GM19043 (cell line): ENCODE measurements at regions not wholly inside any gene's neighbourhood (a gene's known extent, or its start where the extent isn't known, plus 50 kb on each side); places are given as distances from the start of the nearest gene placed in this dataset.
"Not testable (repeated sequence)": the region's sequence is repeated elsewhere in the genome, so short reads cannot be mapped to it uniquely, and the experiment has no call there.

Experiments used
- ATAC-seq: cut with Tn5 transposase; IDR thresholded peaks from one replicate; pipeline ENCODE4 v1.9.1; 2021; ENCODE audit warnings: low read depth; ENCODE audit not compliant: unreplicated experiment

DNA sequence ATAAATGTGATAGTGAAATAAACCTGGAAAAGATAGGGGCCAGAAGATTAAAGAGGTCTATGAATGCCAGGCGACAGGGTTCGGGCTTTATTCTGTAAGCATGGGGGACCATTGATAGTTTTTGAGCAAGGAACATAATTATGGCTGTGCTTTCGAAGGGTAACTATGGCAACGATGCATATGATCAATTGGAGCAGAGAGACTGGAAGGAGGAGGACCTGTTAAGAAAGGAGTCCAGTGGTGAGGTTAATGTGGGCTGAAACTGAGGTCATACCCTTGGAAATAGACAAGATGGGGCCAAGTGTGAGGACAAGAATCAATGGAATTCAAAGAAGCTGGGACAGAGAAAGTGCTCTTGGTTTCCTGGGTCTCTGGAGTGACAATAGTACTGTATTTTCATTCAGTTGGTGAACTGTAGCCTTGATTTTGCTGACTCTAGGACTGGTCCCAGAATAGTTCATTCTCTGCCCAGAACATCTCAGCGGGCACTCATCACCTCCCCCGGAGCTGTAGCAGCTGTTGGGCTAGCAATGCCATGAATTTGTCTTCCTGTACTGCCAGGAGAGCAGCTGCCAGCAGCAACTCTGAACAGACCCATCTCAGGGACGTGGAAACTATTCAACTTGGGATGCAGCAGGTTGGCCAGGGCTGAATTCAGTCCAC, 108.4 kb downstream of the SRGAP2 start:
- not testable (repeated sequence) for ATAC-seq

DNA sequence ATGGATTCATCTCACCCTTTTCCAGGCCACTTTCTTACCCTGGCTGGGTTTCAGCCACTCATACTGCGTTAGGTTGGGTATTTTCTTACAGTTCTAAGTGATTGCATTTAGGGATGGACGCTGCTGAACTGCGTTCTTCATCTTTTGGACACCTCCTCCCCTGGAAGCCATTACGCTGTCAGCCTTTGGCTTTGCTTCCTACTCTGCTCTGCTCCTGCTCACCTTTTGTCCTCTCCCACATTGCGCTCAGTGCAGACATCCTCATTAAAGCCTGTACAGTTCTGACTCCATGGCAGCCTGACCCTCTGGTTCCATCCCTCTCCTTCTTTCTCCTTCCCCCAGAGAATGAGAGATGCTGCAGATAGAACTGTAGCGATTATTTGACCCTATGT, 108.9 kb downstream of the SRGAP2 start:
- not testable (repeated sequence) for ATAC-seq

DNA sequence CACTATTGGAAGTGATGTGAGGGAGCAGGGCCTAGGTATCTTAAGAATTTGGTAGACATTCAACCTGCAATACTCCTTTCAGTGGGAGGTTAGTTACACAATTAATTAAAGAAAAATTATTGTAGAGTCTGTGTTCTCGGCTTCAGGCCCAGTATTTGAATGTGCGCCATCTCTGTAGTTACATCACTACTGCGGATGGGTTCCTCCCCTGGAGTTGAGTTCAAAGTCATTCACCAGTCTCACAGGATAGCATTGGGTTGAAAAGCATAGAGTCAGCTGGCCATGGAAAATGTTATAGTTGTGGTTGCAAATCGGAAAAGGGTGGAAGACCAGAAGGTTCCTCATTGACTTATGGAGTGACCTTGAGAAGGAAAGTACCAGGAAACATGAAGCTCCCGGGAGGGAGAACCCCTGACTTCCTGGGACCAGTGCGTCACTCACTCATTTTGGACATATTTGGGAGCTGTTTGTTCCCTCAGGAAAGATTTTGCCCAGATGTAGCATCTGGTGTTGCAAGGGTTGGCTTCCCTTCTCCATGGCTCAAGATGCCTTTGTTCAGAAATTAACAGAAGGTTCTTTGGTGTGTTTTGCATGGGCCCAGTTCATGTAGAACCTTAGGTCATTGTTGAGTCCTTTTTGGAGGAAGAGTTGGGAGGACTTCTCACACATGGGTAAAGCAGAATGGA, 111.8 kb downstream of the SRGAP2 start:
- ATAC-seq, result not testable (repeated sequence)

DNA sequence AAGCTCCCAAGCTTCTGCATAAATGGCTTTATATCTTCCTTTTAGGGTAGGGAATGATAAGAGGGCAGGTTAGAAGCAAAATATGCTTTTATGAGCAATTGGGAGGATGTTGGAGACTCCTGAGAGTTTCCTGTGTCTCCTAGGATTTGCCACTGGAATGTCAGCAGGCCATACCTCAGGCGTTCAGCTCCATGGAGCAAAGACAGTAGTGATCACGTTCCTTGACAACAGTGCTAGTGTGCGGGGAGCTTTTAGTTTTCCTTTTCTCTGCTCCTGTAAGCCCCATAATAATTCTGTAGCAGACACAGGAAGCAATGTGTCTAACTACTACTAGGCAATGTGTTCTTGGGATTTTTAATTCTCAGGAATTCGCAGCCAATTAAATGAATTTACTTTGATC, 113.6 kb downstream of the SRGAP2 start:
- ATAC-seq, result not testable (repeated sequence)

DNA sequence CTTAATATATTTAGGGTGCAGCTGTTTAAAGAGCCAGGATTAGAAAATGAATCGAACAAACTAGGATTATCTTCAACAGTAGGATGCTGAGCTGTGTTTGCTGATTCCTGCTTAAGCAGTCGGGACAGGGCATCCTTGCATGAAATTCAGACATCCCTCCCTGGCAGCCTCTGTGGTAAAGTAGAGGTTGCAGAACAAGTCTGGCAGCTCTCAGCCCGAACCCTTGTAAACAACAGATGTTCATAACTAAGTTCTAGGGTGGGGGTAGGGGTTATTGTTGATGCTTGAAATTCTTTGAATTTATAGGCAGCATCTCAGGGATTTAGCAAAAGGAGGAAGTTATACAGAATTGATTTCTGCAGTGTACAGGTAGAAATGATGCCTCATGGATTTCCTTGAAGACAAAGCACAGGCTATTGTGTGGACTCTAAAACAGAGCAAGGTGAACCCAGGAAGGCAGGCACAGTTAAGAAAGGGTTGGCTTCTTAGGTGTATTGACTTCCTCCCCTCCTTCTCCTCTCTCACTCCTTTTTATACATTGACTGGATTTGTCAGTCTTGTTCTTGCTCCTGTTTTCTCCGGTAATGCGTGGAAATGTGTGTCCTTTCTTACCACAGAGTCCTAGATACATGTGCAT, 114.7 kb downstream of the SRGAP2 start:
- not testable (repeated sequence) for ATAC-seq

DNA sequence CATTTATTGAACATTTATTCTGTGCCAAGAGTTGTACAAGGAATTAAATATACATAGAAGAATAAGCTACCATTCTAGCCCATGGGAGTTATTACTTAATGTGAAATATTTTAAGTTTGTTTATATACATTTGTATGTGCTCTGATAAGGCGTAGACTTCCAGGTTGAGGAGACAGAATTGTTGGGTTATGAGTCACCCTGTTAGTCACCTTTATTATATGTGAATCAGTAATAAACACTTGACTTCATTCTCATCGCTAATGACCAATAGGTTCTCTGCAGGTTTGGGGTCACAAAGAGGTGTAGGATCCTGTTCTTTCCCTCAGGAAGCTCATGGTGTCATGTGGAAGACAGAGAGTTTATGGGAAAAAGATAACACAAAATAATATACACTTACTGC, 116.9 kb downstream of the SRGAP2 start:
- not testable (repeated sequence) for ATAC-seq

DNA sequence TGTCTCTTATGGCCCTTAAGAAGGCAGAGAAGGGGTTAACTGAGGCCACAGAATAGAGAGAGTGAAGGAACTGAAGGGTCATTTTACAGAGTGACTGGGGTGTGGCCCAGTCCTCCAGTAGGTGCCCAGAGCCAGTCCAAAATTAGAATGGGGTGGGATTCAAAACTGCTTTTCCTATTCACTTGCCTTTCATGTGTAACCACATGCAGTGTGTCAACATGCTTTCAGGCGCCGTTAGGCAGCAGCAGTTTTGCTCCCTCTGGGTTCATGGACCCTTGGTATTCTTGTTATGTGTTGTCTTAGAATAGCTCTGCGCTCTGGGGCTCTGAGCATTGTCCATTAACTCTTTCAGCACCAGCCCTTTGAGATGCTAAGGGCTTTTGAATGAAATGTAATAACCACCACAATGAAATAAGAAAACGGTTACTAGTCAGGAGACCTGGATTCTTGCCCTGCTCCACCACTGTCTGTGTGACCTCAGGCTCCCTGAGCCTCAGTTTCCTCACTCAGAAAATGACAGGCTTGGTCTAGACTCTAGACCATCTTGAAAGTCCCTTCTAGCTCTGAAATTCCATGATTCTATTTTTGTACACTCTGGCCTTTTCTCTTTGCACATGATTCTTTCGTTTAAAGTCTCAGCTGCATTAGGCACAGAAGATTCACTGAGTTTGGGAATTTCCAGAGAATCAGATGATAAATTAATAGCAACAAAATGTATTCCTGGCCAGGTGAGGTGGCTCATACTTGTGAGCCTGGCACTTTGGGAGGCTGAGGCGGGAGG, 123.0 kb downstream of the SRGAP2 start:
- not testable (repeated sequence) for ATAC-seq

DNA sequence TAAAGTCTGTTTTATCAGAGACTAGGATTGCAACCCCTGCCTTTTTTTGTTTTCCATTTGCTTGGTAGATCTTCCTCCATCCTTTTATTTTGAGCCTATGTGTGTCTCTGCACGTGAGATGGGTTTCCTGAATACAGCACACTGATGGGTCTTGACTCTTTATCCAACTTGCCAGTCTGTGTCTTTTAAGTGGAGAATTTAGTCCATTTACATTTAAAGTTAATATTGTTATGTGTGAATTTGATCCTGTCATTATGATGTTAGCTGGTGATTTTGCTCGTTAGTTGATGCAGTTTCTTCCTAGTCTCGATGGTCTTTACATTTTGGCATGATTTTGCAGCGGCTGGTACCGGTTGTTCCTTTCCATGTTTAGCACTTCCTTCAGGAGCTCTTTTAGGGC, 128.3 kb downstream of the SRGAP2 start:
- ATAC-seq, result not testable (repeated sequence)

DNA sequence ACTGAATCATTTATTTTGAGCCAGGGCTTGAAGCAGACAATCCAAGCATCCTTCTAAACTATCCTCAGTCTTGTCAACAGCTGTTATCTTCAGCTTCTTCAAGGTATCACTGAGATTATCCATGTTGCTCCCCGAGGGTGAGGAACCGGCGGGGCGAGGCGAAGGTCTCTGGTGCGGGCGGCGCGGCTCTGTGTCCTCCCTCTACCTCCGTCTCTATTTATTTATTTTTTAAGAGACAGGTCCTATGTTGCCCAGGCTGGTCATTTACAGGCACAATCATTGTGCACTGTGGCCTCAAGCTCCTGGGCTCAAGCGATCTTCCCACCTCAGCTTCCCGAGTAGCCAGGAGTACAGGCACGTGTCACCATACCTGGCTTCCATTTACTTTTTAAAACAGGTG, 130.0 kb downstream of the SRGAP2 start:
- not testable (repeated sequence) for ATAC-seq

DNA sequence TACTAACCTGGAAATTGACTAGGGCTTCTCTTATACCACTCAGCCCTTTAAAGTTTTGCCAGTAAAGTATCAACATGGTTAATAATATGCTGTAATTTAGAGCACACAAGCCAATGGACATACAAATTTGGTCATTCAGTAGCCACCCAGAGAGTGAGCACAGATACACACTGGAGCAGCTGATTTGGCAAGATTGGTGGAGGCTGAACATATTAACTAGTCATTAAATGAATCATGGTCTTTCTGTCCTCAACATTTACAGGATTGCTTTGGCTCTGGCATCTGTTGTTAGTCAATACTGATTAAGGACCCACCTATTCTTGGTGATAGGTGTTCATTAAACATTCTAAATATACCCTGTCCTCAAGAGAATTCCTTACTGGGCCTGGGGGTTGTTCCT, 130.6 kb downstream of the SRGAP2 start:
- not testable (repeated sequence) for ATAC-seq

DNA sequence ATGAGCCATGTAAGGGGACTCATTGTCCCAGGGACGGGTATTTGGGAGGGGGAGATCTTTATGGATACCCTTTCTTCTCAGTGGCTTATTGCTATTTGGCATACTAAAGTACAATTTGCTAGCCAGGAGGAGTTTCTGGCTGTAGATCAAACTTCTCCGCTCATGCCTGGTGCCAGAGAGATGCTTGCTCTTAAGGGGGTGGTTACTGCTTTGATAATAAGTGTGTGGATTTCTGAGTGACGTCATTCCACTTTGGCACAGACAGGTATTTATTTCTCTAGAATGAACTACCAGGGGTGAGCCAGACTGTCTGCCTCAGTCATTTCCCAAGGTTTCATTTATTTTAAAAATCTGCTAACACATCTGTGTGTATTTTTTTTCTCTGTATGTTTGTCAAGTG, 131.1 kb downstream of the SRGAP2 start:
- not testable (repeated sequence) for ATAC-seq

DNA sequence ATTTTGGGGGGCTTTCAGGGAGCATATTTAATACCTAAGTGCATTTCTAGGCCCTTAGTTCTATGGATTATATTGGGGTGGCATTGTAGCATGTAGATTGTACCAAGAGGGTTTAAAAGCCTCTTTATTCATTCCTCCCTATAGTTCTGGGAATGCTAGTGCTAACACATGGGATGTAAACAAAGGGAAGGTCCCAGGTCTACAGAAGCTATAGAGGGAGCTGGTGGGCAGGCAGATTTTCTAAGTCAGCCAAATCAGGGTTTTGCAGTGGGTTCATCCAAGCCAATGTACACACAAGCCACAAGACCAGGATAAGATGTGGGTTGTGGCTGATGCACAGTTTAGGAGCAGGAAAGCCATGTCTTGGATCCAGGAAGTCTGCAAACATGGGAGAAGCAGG, 131.8 kb downstream of the SRGAP2 start:
- ATAC-seq, result not testable (repeated sequence)

DNA sequence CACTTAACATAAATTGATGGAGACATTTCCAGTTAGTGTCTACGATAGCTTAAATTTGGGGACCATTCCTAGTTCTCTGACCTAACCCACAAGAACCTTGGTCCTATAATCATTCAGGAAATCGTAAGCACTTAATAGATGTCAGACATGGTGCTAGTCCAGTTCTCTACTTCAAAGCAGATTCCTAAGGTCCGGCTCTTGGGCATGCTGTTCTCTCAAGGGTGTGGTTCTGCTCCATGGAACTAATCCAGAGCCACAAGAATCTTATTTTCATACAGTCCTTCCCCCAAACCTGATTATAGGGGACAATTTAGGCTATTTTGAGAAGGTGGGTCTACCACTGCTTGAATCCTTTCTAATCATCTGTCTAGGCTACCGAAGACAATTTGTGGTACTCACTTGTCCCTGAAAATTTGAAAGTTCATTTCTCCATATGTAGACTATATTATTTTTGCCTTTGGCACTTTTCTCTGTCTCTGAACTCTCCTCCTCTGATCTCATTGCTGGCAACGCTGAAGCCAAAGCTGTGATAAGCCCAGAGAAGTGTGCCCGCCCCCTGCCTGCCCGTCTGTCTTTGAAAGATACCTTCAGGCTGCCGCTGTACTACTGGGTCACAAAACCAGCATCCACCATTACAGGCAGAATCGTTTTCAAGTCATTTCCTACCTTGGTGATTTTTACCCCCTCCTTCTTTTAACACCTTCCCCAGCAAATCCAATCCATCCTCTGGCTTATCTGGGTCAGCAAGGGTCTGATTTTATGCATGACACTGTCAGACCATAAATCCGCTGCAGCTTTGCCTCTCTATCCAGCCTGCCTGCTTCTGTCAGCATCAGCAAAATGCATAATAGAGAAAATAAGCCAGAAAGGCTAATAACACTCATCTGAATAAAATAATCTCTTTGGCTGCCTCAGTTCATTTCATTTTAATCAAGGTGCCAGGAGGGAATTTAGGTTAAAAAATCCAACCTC, 132.8 kb downstream of the SRGAP2 start:
- not testable (repeated sequence) for ATAC-seq

DNA sequence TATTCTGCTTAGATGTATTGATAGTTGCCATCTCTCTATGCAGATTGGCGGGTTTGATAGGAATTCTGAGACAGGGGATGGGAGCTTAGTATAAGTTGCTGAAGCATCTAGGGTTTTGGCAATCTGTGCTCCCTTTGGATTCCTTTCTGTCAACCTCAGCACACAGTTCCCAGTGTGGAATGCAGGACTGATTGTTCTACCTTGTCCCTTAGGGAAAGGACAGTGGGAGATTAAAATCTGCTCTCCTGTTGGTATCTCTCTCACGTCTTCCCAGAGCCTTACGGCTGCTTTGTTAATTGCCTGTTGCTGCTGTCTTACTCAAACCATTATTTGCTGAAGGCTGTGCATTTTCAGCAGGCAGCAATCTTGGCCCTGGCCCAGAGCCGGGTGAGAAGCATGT, 133.3 kb upstream of the IKBKE start:
- not testable (repeated sequence) for ATAC-seq

DNA sequence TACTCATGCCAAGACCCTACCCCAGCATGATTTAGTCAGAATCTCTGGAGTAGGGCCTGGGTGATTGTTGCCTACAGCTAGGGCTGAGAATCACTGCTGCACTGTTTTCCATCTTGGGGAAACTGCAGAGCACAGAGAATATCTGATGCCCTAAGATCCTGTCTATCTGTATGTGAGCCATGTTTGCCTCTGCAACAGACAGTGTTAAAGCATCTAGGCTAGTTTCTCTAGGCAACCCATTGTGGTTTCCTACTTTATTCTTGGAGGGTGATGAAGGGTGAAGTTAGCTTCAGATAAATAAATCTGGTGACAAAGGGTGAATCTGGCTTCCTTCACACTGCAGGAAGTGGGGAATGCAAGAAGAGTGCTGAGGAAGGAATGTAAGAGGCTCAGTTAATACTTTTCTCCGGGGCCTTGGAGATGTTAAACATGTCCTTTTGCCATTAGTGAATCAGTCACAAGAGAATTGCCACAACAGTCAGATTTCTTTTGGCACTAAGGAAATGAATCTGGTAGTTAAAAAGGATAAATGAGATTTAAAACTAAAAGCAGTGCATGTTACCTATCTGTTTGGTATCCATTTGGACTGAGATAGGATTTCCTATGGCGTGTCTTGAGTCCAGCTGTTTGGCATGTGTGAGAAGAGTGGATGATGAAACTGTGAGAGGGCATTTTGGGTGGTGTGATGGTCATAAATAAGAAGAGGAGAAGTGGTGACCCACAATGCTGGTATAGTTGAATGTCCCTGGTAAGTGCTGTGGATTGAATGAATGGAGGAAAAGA, 119.6 kb upstream of the IKBKE start:
- ATAC-seq, result not testable (repeated sequence)

DNA sequence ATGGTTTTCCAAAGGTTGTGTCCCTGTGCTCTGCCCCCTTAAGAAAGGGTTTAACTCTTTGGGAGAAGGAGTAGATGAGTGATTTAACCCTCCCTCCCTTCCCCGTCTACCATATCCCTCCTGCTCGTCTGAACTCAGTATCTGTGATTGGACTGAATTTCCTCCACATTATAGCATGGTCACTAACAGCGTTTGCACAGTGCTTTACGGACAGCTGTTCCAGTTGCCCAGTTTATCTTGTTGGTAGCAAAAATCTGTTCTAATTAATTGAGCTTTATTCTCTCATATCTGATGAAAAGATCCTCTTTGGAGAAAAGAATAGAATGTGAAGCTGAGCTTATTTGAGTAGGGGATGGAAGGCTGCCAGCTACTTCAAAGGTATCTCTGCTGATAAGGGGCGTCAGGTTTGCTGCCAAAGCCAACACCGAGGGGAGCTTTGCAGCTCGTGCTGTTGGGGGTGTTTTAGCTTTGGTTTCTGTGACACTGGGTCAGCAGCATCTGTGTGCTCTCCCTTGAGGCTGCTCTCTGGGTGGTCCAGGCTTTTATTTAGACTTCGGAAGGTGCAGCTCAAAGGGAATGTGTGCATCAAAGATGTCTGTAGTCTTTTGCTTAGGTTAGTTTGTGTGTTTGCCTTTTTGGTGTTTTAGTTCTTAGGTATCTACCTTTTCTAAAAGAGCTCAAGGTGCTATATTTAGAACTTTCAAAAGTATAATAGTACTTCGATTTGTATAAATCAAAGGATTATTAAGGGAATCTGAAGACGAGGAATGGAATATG, 118.8 kb upstream of the IKBKE start:
- ATAC-seq, result not testable (repeated sequence)

DNA sequence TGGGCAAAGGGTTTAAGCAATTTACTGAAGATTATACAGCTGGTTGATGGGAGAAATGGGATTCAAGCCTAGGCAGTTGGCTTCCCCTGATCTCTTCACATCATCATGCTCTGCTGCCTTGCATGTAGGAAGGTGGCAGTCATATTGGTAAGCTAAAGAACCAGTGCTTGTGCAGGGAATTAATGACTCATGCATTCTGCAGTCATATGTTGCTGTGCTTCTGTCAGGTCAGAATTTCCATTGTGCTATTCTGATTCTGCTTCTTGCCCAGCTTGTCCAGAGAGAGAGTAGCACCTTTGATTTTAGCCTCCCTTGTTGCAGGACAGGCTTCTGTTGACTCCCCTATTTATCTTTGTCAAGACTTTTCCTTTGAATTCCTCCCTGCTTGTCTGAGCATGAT, 114.0 kb upstream of the IKBKE start:
- ATAC-seq, result not testable (repeated sequence)

DNA sequence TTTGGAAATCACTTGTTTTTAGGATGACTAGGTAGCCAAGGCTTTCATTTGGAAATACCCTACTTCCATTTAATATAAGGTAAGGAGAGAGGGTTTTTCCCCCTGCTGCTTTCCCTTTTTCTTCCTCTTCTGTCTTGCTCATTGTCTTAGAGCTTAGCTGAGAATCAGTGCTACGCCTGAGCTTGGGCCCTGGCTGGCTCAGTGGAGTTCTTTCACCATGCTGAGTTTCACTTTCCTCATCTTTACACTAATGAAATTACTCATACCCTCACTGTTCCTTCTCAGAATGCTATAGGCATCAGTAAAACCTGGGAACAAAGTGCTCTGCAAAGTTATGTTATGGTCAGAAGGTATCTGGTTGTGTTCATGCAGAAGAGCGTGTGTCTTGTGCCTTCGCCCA, 112.3 kb upstream of the IKBKE start:
- ATAC-seq, result not testable (repeated sequence)
